OCI-LY7 (cell line): ENCODE measurements at regions not wholly inside any gene's neighbourhood (a gene's known extent, or its start where the extent isn't known, plus 50 kb on each side); places are given as distances from the start of the nearest gene placed in this dataset.
A peak's percentile ranks its signal among the peaks of the same experiment; 100 is the strongest.

Source experiments
- BruUV-seq: library from RNA; stranded (reverse); fragments of 400-500 nt; replicated peaks from 2 replicates; lab custom pipeline; 2021; lab: Mats Ljungman, UMichigan
- CTCF ChIA-PET: fragments of 300-600 bp; sonication (Branson Sonifier 250); formaldehyde crosslinking; loops from one replicate; lab custom pipeline; 2022; ENCODE audit warnings: antibody characterized with exemption; ENCODE audit not compliant: unreplicated experiment; lab: Charles Lee
- POLR2A ChIA-PET: fragments of 300-600 bp; sonication (Branson Sonifier 250); formaldehyde crosslinking; loops from one replicate; lab custom pipeline; 2022; ENCODE audit warnings: antibody characterized with exemption; lab: Charles Lee
- DNase-seq: peaks from one replicate; pipeline ENCODE4 v3.0.0-alpha.2; 2015; ENCODE audit warnings: low spot score
- H2AFZ ChIP-seq: fragments of 200-600 bp; sonication (generic), shearing (Covaris generic); 2 replicates; pipeline ENCODE4 v1.6.1; 2014; ENCODE audit warnings: mild to moderate bottlenecking, antibody characterized with exemption, low read length, moderate library complexity
- H3K27ac ChIP-seq: fragments of 200-600 bp; sonication (generic); 2 replicates; pipeline ENCODE4 v1.5.1; 2014; ENCODE audit warnings: mixed run types, low read depth, mild to moderate bottlenecking, moderate library complexity, low read length, inconsistent platforms; ENCODE audit not compliant: poor library complexity, severe bottlenecking
- H3K36me3 ChIP-seq: fragments of 200-600 bp; sonication (generic); 2 replicates; pipeline ENCODE4 v1.6.1; 2014; ENCODE audit warnings: mild to moderate bottlenecking, antibody characterized with exemption, low read length, moderate library complexity, mixed read lengths; ENCODE audit not compliant: insufficient read depth
- H3K4me1 ChIP-seq: fragments of 200-600 bp; sonication (generic); 2 replicates; pipeline ENCODE4 v1.5.1; 2014; ENCODE audit warnings: mild to moderate bottlenecking, low read length; ENCODE audit not compliant: insufficient read depth, poor library complexity, severe bottlenecking
- H3K4me2 ChIP-seq: fragments of 200-600 bp; sonication (generic); 2 replicates; pipeline ENCODE4 v1.6.1; 2014; ENCODE audit warnings: mild to moderate bottlenecking, low read length
- H3K4me3 ChIP-seq: fragments of 200-600 bp; sonication (generic); 2 replicates; pipeline ENCODE4 v1.5.1; 2014; ENCODE audit warnings: mild to moderate bottlenecking, low read depth, low read length; ENCODE audit not compliant: poor library complexity, severe bottlenecking
- H3K79me2 ChIP-seq: fragments of 200-600 bp; sonication (generic); 2 replicates; pipeline ENCODE4 v1.6.1; 2016; ENCODE audit warnings: low read depth, mild to moderate bottlenecking, low read length, moderate library complexity, mixed read lengths; ENCODE audit not compliant: insufficient read depth
- H3K9me2 ChIP-seq: fragments of 200-600 bp; sonication (generic); 2 replicates; pipeline ENCODE4 v1.6.1; 2016; ENCODE audit warnings: mild to moderate bottlenecking, low read length, mixed read lengths; ENCODE audit not compliant: insufficient read depth
- H3K9me3 ChIP-seq: fragments of 200-600 bp; sonication (generic); 2 replicates; pipeline ENCODE4 v1.6.1; 2014; ENCODE audit warnings: mild to moderate bottlenecking, mixed run types, low read length, mixed read lengths
- H4K20me1 ChIP-seq: fragments of 200-600 bp; sonication (generic); 2 replicates; pipeline ENCODE4 v1.6.1; 2014; ENCODE audit warnings: mild to moderate bottlenecking, antibody characterized with exemption, low read length, moderate library complexity, mixed read lengths; ENCODE audit not compliant: insufficient read depth
- EZH2phosphoT487 ChIP-seq: fragments of 200-600 bp; sonication (generic); IDR thresholded peaks from 2 replicates; pipeline ENCODE4 v1.6.1; 2018; ENCODE audit warnings: low read depth, borderline replicate concordance, mild to moderate bottlenecking, mixed run types, antibody characterized with exemption, low read length, moderate library complexity, mixed read lengths
- intact Hi-C: fragments of 100-400 bp; cut with micrococcal nuclease; formaldehyde crosslinking; loops from one replicate; pipeline ENCODE4 v1.10.0; 2022; ENCODE audit not compliant: unreplicated experiment
- TF ChIP-seq, protein P1 (sequence below): fragments of 200-600 bp; sonication (generic); conservative IDR thresholded peaks from 2 replicates; pipeline ENCODE4 v1.5.1; 2014; ENCODE audit warnings: mild to moderate bottlenecking, antibody characterized with exemption, low read length, moderate library complexity, mixed read lengths

DNA sequence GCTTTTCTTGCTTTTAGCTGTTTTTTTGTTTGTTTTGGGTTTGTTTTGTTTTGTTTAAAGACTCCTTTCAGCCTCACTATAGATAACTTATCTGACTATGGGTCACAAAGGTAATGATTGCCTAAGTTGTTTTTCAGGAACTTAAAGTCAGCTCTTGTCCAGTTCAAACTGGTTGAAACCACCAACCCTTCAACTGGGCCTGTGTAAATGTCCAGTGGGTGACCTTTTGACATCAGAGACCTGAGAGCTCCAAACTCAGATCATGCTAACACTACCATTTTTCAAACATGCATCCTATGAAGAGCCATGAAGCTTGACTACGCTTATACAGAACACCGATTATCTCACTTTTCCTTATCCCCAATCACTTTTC, 144.6 kb upstream of the RMP24 start:
- BruUV-seq = no TSS peak

DNA sequence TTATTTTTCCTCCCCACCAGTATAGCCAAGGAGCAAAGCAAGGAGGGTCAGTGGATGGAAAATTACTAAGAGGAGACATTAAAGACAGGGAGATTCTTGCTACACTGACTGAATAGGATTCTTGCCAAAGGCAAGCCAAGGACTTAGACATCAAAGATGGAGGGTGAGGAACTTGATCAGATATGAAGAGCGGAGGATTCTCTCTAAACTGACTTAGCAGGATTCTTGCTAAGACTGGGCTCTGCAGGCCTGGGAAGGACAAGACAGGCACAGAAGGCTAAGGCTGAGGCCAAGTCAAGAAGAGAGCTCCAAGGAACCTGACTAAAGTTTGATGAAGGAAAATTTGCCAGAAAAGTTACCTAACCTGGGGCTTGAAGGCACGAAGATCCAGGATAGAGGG, 143.9 kb upstream of the RMP24 start:
- Histone ChIP-seq H3K4me3 (no peak overlapping the region), H3K27ac (no peak overlapping the region), H3K79me2 (no peaks in the 10 kb centered on the region), H3K4me1 (no peaks in the 10 kb centered on the region), H3K9me3 (no peaks in the 10 kb centered on the region), H3K4me2 (no peak overlapping the region), H3K36me3 (no peaks in the 10 kb centered on the region), H4K20me1 (no peaks in the 10 kb centered on the region), H3K9me2 (no peaks in the 10 kb centered on the region), H2AFZ (no peak overlapping the region)
- intact Hi-C loops = no loop called here
- BruUV-seq = no TSS peak
- DNase-seq = no peak
- ChIA-PET CTCF (no interaction called here), POLR2A (no interaction called here)
- no peak for TF ChIP-seq EZH2phosphoT487
- TF ChIP-seq, protein P1, sequence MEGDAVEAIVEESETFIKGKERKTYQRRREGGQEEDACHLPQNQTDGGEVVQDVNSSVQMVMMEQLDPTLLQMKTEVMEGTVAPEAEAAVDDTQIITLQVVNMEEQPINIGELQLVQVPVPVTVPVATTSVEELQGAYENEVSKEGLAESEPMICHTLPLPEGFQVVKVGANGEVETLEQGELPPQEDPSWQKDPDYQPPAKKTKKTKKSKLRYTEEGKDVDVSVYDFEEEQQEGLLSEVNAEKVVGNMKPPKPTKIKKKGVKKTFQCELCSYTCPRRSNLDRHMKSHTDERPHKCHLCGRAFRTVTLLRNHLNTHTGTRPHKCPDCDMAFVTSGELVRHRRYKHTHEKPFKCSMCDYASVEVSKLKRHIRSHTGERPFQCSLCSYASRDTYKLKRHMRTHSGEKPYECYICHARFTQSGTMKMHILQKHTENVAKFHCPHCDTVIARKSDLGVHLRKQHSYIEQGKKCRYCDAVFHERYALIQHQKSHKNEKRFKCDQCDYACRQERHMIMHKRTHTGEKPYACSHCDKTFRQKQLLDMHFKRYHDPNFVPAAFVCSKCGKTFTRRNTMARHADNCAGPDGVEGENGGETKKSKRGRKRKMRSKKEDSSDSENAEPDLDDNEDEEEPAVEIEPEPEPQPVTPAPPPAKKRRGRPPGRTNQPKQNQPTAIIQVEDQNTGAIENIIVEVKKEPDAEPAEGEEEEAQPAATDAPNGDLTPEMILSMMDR = no peak

More for the DNA sequence above, 144.6 kb upstream of the RMP24 start:
- no peak overlapping the region for H3K4me2 ChIP-seq
- no peaks in the 10 kb centered on the region for H4K20me1 ChIP-seq
- CTCF ChIA-PET = no interaction called here
- POLR2A ChIA-PET = no interaction called here
- TF ChIP-seq EZH2phosphoT487 = no peak
- TF ChIP-seq, protein P1 = no peak
- no peaks in the 10 kb centered on the region for H3K79me2 ChIP-seq
- no peaks in the 10 kb centered on the region for H3K36me3 ChIP-seq
- no peaks in the 10 kb centered on the region for H3K9me2 ChIP-seq
- no peaks in the 10 kb centered on the region for H3K9me3 ChIP-seq
- no peak overlapping the region for H2AFZ ChIP-seq
- no peak overlapping the region for H3K4me3 ChIP-seq
- H3K27ac ChIP-seq = no peak overlapping the region
- no peaks in the 10 kb centered on the region for H3K4me1 ChIP-seq
- DNase-seq = no peak
- intact Hi-C loops = no loop called here

DNA sequence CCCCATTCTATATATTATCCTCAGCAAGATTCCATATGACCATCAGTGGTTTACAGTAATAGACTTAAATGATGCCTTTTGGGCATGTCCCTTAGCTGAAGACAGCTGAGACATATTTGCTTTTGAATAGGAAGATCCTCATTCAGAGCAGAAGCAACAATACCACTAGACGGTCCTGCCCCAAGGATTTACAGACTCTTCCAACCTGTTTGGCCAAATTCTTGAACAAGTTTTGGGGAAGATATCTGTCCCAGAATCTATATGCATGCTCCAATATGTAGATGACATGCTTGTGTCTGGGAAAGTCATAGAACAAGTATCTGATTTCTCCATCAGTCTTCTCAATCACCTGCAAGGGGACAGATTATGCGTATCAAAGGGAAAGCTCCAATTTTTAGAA, 137.1 kb upstream of the RMP24 start:
- H3K4me2 ChIP-seq = 0 out of 2 replicates have a peak overlapping the region, but pooled peaks have one; percentile 12
- no peak overlapping the region for H3K27ac ChIP-seq
- POLR2A ChIA-PET = no interaction called here
- no peak overlapping the region for H2AFZ ChIP-seq
- no TSS peak for BruUV-seq
- H4K20me1 ChIP-seq = no peaks in the 10 kb centered on the region
- H3K9me2 ChIP-seq = no peaks in the 10 kb centered on the region
- CTCF ChIA-PET = no interaction called here
- no peaks in the 10 kb centered on the region for H3K36me3 ChIP-seq
- no peaks in the 10 kb centered on the region for H3K79me2 ChIP-seq
- H3K4me3 ChIP-seq = no peak overlapping the region
- no peaks in the 10 kb centered on the region for H3K9me3 ChIP-seq
- H3K4me1 ChIP-seq = peaks cover 17% of the 10 kb centered on the region
- no peak for DNase-seq
- intact Hi-C loops = no loop called here
- no peak for TF ChIP-seq EZH2phosphoT487
- TF ChIP-seq, protein P1 = no peak
